ENCODE measurements at regions not wholly inside any gene's neighbourhood (a gene's known extent, or its start where the extent isn't known, plus 50 kb on each side); places are given as distances from the start of the nearest gene placed in this dataset.

DNA sequence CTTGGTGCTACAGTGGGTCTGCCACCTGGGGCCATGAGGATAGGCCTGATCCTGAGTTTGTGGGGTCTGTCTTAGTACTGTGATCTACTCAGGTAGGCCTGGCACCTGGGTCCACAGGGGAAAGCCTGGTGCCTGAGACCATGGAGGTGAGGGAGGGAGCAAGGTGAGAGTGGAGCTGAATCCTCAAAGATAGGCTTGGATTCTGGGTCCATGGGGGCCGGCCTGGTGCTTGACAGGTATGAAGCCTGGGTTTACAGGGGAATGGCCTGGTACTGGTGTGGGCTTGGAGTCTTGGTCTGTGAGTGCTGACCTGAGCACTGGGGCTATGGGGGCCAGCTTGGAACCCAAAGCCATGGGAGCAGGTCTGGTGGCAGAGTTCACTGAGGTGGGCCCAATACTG lies 439.2 kb upstream of the SMARCA2 start:
- H3K79me2 ChIP-seq (ENCODE audit: insufficient read depth, low read length): no peaks in the 10 kb centered on the region
- ATAC-seq: no peak
- H3K4me1 ChIP-seq (ENCODE audit: control insufficient read depth in 1 of 2, insufficient read depth in 2 of 2, low read length in 2 of 2): no peaks in the 10 kb centered on the region
- no peaks in the 10 kb centered on the region for H3K9me2 ChIP-seq (ENCODE audit: insufficient read depth)
- no peaks in the 10 kb centered on the region for H3K27me3 ChIP-seq (ENCODE audit: insufficient read depth, low read length)
- H3K9ac ChIP-seq (ENCODE audit: low read length): no peak overlapping the region
- no peak for TF ChIP-seq POLR2A (IDR thresholded peaks at IDR 0.05; ENCODE audit: borderline replicate concordance, extremely low read depth, insufficient read depth, insufficient read length)
- TF ChIP-seq SIN3A (IDR thresholded peaks at IDR 0.05; ENCODE audit: low read depth): no peak
- TF ChIP-seq EZH2phosphoT487 (IDR thresholded peaks at IDR 0.05; ENCODE audit: borderline replicate concordance): no peak
- TF ChIP-seq, protein P1, sequence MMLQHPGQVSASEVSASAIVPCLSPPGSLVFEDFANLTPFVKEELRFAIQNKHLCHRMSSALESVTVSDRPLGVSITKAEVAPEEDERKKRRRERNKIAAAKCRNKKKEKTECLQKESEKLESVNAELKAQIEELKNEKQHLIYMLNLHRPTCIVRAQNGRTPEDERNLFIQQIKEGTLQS (IDR thresholded peaks at IDR 0.05): no peak
- TF ChIP-seq SRF (IDR thresholded peaks at IDR 0.05; ENCODE audit: low read depth): no peak
- no peak for TF ChIP-seq YY1 (IDR thresholded peaks at IDR 0.05; ENCODE audit: extremely low read depth, insufficient replicate concordance, low read depth, low read length)
- no peak for TF ChIP-seq SP1 (IDR thresholded peaks at IDR 0.05; ENCODE audit: low read depth)
- no peak for TF ChIP-seq FOSL1 (IDR thresholded peaks at IDR 0.05; ENCODE audit: low read depth)
- TF ChIP-seq, protein P2, sequence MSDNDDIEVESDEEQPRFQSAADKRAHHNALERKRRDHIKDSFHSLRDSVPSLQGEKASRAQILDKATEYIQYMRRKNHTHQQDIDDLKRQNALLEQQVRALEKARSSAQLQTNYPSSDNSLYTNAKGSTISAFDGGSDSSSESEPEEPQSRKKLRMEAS (IDR thresholded peaks at IDR 0.05): no peak
- no peak for TF ChIP-seq CBX3 (IDR thresholded peaks at IDR 0.05; ENCODE audit: low read depth)
- no peak for TF ChIP-seq EGR1 (IDR thresholded peaks at IDR 0.05; ENCODE audit: low read depth)
- TF ChIP-seq ZNF274 (IDR thresholded peaks at IDR 0.05; ENCODE audit: low read depth, low read length): no peak
- no peak overlapping the region for H2AFZ ChIP-seq (ENCODE audit: low read depth, low read length, poor library complexity, severe bottlenecking)
- peaks cover 10 to 19% of the 10 kb centered on the region in 2 experiments; a peak in 2 of 4 replicates for H3K9me3 ChIP-seq (ENCODE audit: control insufficient read depth in 1 of 2, insufficient read depth in 1 of 2, low read depth in 1 of 2, low read length in 2 of 2)
- no peaks in the 10 kb centered on the region for H4K20me1 ChIP-seq (ENCODE audit: insufficient read depth)
- CTCF ChIA-PET: no interaction called here
- H3K4me3 ChIP-seq (replicated peaks in 1 of 2; ENCODE audit: low read depth in 1 of 2, low read length in 2 of 2): no peak overlapping the region
- POLR2A ChIA-PET: no interaction called here
- H3K36me3 ChIP-seq (ENCODE audit: control insufficient read depth in 1 of 2, insufficient read depth in 2 of 2, low read length in 2 of 2): no peaks in the 10 kb centered on the region
- intact Hi-C loops (cut with micrococcal nuclease): no loop called here
- no TSS peak for BruUV-seq (replicated peaks)
- RAD21 ChIA-PET (ENCODE audit: low non-redundant PET in 1 of 2, low total read pairs in 2 of 2, uncharacterized antibody in 2 of 2, unreplicated experiment in 2 of 2): no interaction called here
- H3K27ac ChIP-seq (ENCODE audit: low read depth, low read length): no peak overlapping the region
- DNase-seq (ENCODE audit: low read depth, low spot score): no peak
- no peak overlapping the region for H3K4me2 ChIP-seq (ENCODE audit: low read length)

DNA sequence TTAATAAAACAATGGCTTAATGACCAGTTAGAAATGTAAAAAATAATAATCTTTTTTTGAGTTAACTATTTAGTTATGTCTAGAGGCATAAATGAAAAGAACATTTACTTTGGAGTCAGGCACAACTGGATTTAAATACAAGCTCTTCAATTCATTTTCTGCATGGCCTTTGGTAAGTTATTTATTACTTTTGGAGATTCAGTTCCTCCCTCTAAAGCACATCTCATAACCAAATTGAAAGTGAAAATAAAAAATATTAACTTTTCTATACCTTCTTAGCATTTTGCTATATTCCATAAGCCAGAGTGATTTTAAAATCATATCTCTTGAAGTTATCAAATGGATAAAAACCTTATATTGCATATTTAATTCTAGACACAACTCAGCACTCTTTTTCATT lies 434.9 kb upstream of the SMARCA2 start:
- no TSS peak for BruUV-seq (replicated peaks)
- H3K79me2 ChIP-seq (ENCODE audit: insufficient read depth, low read length): no peaks in the 10 kb centered on the region
- H3K27me3 ChIP-seq (ENCODE audit: insufficient read depth, low read length): no peaks in the 10 kb centered on the region
- ChIA-PET RAD21 (ENCODE audit: low non-redundant PET in 1 of 2, low total read pairs in 2 of 2, uncharacterized antibody in 2 of 2, unreplicated experiment in 2 of 2) (no interaction called here), POLR2A (no interaction called here), CTCF (no interaction called here)
- DNase-seq (ENCODE audit: low read depth, low spot score) (no peak), ATAC-seq (no peak)
- H3K4me1 ChIP-seq (ENCODE audit: control insufficient read depth in 1 of 2, insufficient read depth in 2 of 2, low read length in 2 of 2): no peaks in the 10 kb centered on the region
- H4K20me1 ChIP-seq (ENCODE audit: insufficient read depth): no peaks in the 10 kb centered on the region
- no peak overlapping the region for H3K27ac ChIP-seq (ENCODE audit: low read depth, low read length)
- no peak overlapping the region for H3K4me2 ChIP-seq (ENCODE audit: low read length)
- H3K9ac ChIP-seq (ENCODE audit: low read length): no peak overlapping the region
- peaks cover 10 to 18% of the 10 kb centered on the region in 2 experiments; a peak in 2 of 4 replicates for H3K9me3 ChIP-seq (ENCODE audit: control insufficient read depth in 1 of 2, insufficient read depth in 1 of 2, low read depth in 1 of 2, low read length in 2 of 2)
- no peak for TF ChIP-seq SIN3A (IDR thresholded peaks at IDR 0.05; ENCODE audit: low read depth)
- TF ChIP-seq JUND (IDR thresholded peaks at IDR 0.05): no peak
- TF ChIP-seq FOSL1 (IDR thresholded peaks at IDR 0.05; ENCODE audit: low read depth): no peak
- H2AFZ ChIP-seq (ENCODE audit: low read depth, low read length, poor library complexity, severe bottlenecking): no peak overlapping the region
- no peaks in the 10 kb centered on the region for H3K36me3 ChIP-seq (ENCODE audit: control insufficient read depth in 1 of 2, insufficient read depth in 2 of 2, low read length in 2 of 2)
- intact Hi-C loops (cut with micrococcal nuclease): no loop called here
- no peaks in the 10 kb centered on the region for H3K9me2 ChIP-seq (ENCODE audit: insufficient read depth)
- no peak overlapping the region for H3K4me3 ChIP-seq (replicated peaks in 1 of 2; ENCODE audit: low read depth in 1 of 2, low read length in 2 of 2)

Data from HCT116 (cell line).